Lower leg skin (tissue), 3 donors: ENCODE measurements at regions not wholly inside any gene's neighbourhood (a gene's known extent, or its start where the extent isn't known, plus 50 kb on each side); places are given as distances from the start of the nearest gene placed in this dataset.

Source experiments
- POLR2A ChIP-seq, 2 donors: fragments of 450-650 bp; IDR thresholded peaks; one replicate each; pipeline ENCODE4 v1.6.1; 2016 to 2017; ENCODE audit warnings: antibody characterized with exemption in 2 of 2, mild to moderate bottlenecking in 1 of 2, moderate library complexity in 1 of 2
- TF ChIP-seq, protein P1 (sequence below), 3 donors: fragments of 450-650 bp; IDR thresholded peaks; one replicate each; pipeline ENCODE4 v1.5.1; 2016; ENCODE audit warnings: antibody characterized with exemption in 3 of 3, mild to moderate bottlenecking in 3 of 3, moderate library complexity in 2 of 3

DNA sequence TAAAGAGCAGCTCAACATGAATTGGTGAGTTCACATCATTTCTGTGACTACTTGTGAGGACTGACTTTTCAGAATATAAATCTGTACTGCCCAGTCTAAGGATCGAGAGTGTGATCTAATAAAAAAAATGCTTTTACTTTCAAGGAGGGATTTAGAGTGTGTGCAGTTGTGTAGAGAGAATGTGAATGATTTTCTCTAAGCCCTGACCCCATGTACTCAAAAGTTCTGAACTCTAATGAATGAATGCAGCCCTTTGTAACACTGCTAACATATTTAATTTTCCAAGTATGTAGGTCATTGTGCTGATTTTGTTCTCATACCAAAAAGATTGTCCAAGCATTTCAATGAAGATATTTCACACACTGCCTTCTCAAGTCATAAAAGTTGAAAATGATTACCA lies 92.5 kb upstream of the STOX2 start:
- TF ChIP-seq, protein P1, sequence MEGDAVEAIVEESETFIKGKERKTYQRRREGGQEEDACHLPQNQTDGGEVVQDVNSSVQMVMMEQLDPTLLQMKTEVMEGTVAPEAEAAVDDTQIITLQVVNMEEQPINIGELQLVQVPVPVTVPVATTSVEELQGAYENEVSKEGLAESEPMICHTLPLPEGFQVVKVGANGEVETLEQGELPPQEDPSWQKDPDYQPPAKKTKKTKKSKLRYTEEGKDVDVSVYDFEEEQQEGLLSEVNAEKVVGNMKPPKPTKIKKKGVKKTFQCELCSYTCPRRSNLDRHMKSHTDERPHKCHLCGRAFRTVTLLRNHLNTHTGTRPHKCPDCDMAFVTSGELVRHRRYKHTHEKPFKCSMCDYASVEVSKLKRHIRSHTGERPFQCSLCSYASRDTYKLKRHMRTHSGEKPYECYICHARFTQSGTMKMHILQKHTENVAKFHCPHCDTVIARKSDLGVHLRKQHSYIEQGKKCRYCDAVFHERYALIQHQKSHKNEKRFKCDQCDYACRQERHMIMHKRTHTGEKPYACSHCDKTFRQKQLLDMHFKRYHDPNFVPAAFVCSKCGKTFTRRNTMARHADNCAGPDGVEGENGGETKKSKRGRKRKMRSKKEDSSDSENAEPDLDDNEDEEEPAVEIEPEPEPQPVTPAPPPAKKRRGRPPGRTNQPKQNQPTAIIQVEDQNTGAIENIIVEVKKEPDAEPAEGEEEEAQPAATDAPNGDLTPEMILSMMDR (IDR thresholded peaks at IDR 0.05), result no peak
- no peak for TF ChIP-seq POLR2A (IDR thresholded peaks at IDR 0.05)
